H1 (cell line): ENCODE measurements at regions not wholly inside any gene's neighbourhood (a gene's known extent, or its start where the extent isn't known, plus 50 kb on each side); places are given as distances from the start of the nearest gene placed in this dataset.

ENCODE experiments used
- CTCF ChIA-PET: fragments of 300-600 bp; sonication (Branson Sonifier 250); formaldehyde crosslinking; loops from one replicate; lab custom pipeline; 2021; ENCODE audit not compliant: partially characterized antibody; lab: Charles Lee
- POLR2A ChIA-PET: fragments of 300-600 bp; sonication (Branson Sonifier 250); formaldehyde crosslinking; loops from one replicate; lab custom pipeline; 2021; ENCODE audit warnings: inconsistent platforms; ENCODE audit not compliant: partially characterized antibody; lab: Charles Lee
- DNase-seq, 2 experiments: peaks; one replicate each; pipeline versions ENCODE4 v3.0.0 to v3.0.0-alpha.2; 2010 to 2022; ENCODE audit warnings: low spot score in 2 of 2, low read depth in 1 of 2, mixed read lengths in 1 of 2
- FAIRE-seq: peaks from 2 replicates; lab custom pipeline; 2011; peaks lifted over from hg19 to GRCh38; lab: Jason Lieb, UNC
- H2AFZ ChIP-seq: 2 replicates; pipeline ENCODE4 v1.8.1; 2012; ENCODE audit warnings: low read length, inconsistent platforms
- H2AK5ac ChIP-seq: 2 replicates; pipeline ENCODE4 v1.6.1; 2013; ENCODE audit warnings: low read depth, low read length
- H2BK120ac ChIP-seq: replicated peaks from 2 replicates; pipeline ENCODE3; 2013; ENCODE audit warnings: low read depth, low read length, inconsistent platforms
- H2BK12ac ChIP-seq: 2 replicates; pipeline ENCODE4 v1.6.1; 2013; ENCODE audit warnings: low read depth, low read length
- H2BK15ac ChIP-seq: 2 replicates; pipeline ENCODE4 v1.6.1; 2013; ENCODE audit warnings: low read length
- H2BK20ac ChIP-seq: 2 replicates; pipeline ENCODE4 v1.6.1; 2013; ENCODE audit warnings: low read length
- H2BK5ac ChIP-seq: 2 replicates; pipeline ENCODE4 v1.6.1; 2013; ENCODE audit warnings: low read depth, low read length
- H3K14ac ChIP-seq: 2 replicates; pipeline ENCODE4 v1.6.1; 2013; ENCODE audit warnings: inconsistent platforms; ENCODE audit not compliant: insufficient read length
- H3K18ac ChIP-seq: 2 replicates; pipeline ENCODE4 v1.6.1; 2013; ENCODE audit warnings: low read length; ENCODE audit errors: extremely low read depth
- H3K23ac ChIP-seq: 2 replicates; pipeline ENCODE4 v1.6.1; 2013; ENCODE audit warnings: inconsistent platforms; ENCODE audit not compliant: insufficient read length
- H3K23me2 ChIP-seq: 2 replicates; pipeline ENCODE4 v1.6.1; 2013; ENCODE audit warnings: low read depth, low read length
- H3K27ac ChIP-seq: 2 replicates; pipeline ENCODE4 v1.6.1; 2011; ENCODE audit warnings: low read depth, low read length, inconsistent platforms
- H3K27me3 ChIP-seq, 4 experiments: replicated peaks in 1 of 4; 1 replicate in 1 of 4; 2 replicates in 3 of 4; pipeline versions ENCODE4 v1.6.1 to v1.8.1; 2011 to 2013; ENCODE audit warnings: low read length in 3 of 4, mild to moderate bottlenecking in 3 of 4, inconsistent platforms in 2 of 4, mixed read lengths in 2 of 4, moderate library complexity in 1 of 4; ENCODE audit not compliant: control insufficient read depth in 3 of 4, insufficient read depth in 3 of 4; ENCODE audit errors: extremely low read depth in 1 of 4
- H3K36me3 ChIP-seq, 4 experiments: 2 replicates each; pipeline versions ENCODE4 v1.6.1 to v1.8.1; 2011 to 2013; ENCODE audit warnings: mild to moderate bottlenecking in 4 of 4, low read length in 3 of 4, moderate library complexity in 2 of 4, control low read depth in 1 of 4, inconsistent platforms in 1 of 4; ENCODE audit not compliant: insufficient read depth in 4 of 4, control insufficient read depth in 2 of 4
- H3K4ac ChIP-seq: replicated peaks from 2 replicates; pipeline ENCODE3; 2013; ENCODE audit warnings: low read length, low read depth, mixed read lengths, inconsistent platforms; ENCODE audit not compliant: insufficient read length
- H3K4me1 ChIP-seq, 4 experiments: replicated peaks in 1 of 4; 1 replicate in 1 of 4; 2 replicates in 3 of 4; pipeline versions ENCODE4 v1.6.1 to v1.8.1; 2011 to 2013; ENCODE audit warnings: low read length in 3 of 4, inconsistent platforms in 2 of 4, mixed read lengths in 1 of 4; ENCODE audit not compliant: insufficient read depth in 4 of 4, control insufficient read depth in 3 of 4
- H3K4me2 ChIP-seq, 2 experiments: 2 replicates each; pipeline versions ENCODE4 v1.6.1 to v1.8.1; 2011 to 2013; ENCODE audit warnings: low read depth in 2 of 2, low read length in 2 of 2, control low read depth in 1 of 2, inconsistent platforms in 1 of 2, mild to moderate bottlenecking in 1 of 2; ENCODE audit not compliant: insufficient read depth in 1 of 2
- H3K4me3 ChIP-seq, 4 experiments: fragments of 200-600, 300-600 bp in 1 of 4; sonication (generic), shearing (Covaris generic), sonication (Bioruptor Twin) in 1 of 4; 2 replicates each; pipeline versions ENCODE4 v1.5.1 to v1.8.1; 2011 to 2016; ENCODE audit warnings: low read length in 4 of 4, low read depth in 3 of 4, control low read depth in 2 of 4, inconsistent platforms in 2 of 4, mild to moderate bottlenecking in 2 of 4, mixed read lengths in 1 of 4, moderate library complexity in 1 of 4; ENCODE audit not compliant: insufficient read depth in 2 of 4; ENCODE audit errors: extremely low read depth in 1 of 4
- H3K56ac ChIP-seq: replicated peaks from 2 replicates; pipeline ENCODE3; 2013; ENCODE audit warnings: low read depth, mild to moderate bottlenecking, mixed read lengths, low read length, inconsistent platforms; ENCODE audit not compliant: insufficient read length
- H3K79me1 ChIP-seq: 2 replicates; pipeline ENCODE4 v1.6.1; 2013; ENCODE audit warnings: low read depth, low read length, control low read depth
- H3K79me2 ChIP-seq, 2 experiments: 2 replicates each; pipeline versions ENCODE4 v1.6.1 to v1.8.1; 2012 to 2013; ENCODE audit warnings: low read length in 2 of 2, mild to moderate bottlenecking in 2 of 2, inconsistent platforms in 1 of 2; ENCODE audit not compliant: insufficient read depth in 2 of 2, control insufficient read depth in 1 of 2
- H3K9ac ChIP-seq, 4 experiments: replicated peaks in 1 of 4; 1 replicate in 1 of 4; 2 replicates in 3 of 4; pipeline versions ENCODE4 v1.6.1 to v1.8.1; 2011 to 2013; ENCODE audit warnings: low read depth in 3 of 4, low read length in 3 of 4, control low read depth in 2 of 4, mild to moderate bottlenecking in 2 of 4, moderate library complexity in 2 of 4, inconsistent platforms in 1 of 4; ENCODE audit errors: extremely low read depth in 1 of 4
- H3K9me3 ChIP-seq, 2 experiments: 2 replicates each; pipeline versions ENCODE4 v1.6.1 to v1.8.1; 2012 to 2013; ENCODE audit warnings: mild to moderate bottlenecking in 2 of 2, moderate library complexity in 2 of 2, control low read depth in 1 of 2, inconsistent platforms in 1 of 2, low read depth in 1 of 2, low read length in 1 of 2, mixed read lengths in 1 of 2; ENCODE audit not compliant: insufficient read depth in 2 of 2
- H4K20me1 ChIP-seq, 2 experiments: replicated peaks in 1 of 2; 2 replicates each; pipeline versions ENCODE3 to v1.8.1; 2011 to 2013; ENCODE audit warnings: inconsistent platforms in 2 of 2, low read length in 2 of 2, mild to moderate bottlenecking in 1 of 2; ENCODE audit not compliant: insufficient read depth in 2 of 2, control insufficient read depth in 1 of 2
- H4K5ac ChIP-seq: 2 replicates; pipeline ENCODE4 v1.6.1; 2013; ENCODE audit warnings: low read length, low read depth, mixed read lengths, inconsistent platforms; ENCODE audit not compliant: insufficient read length
- H4K8ac ChIP-seq: 2 replicates; pipeline ENCODE4 v1.8.0; 2013; ENCODE audit warnings: mild to moderate bottlenecking, moderate library complexity, low read length, inconsistent platforms; ENCODE audit not compliant: insufficient read depth; ENCODE audit errors: extremely low read depth
- H4K91ac ChIP-seq: replicated peaks from 2 replicates; pipeline ENCODE3; 2013; ENCODE audit warnings: low read length, mixed read lengths, inconsistent platforms; ENCODE audit not compliant: insufficient read length
- CEBPB ChIP-seq: IDR thresholded peaks from 2 replicates; pipeline ENCODE4 v1.6.1; 2012; ENCODE audit warnings: low read depth, low read length
- CHD2 ChIP-seq: IDR thresholded peaks from 2 replicates; pipeline ENCODE4 v1.6.1; 2012; ENCODE audit warnings: low read length, improper control_type of control experiment
- EGR1 ChIP-seq: IDR thresholded peaks from 2 replicates; pipeline ENCODE4 v1.6.1; 2011; ENCODE audit warnings: low read depth, low read length, borderline replicate concordance
- EZH2 ChIP-seq: fragments of 200-600 bp; sonication (generic); IDR thresholded peaks from 2 replicates; pipeline ENCODE4 v1.7.1; 2012; ENCODE audit warnings: low read depth, mild to moderate bottlenecking, moderate library complexity, low read length, inconsistent platforms; ENCODE audit not compliant: severe bottlenecking
- HDAC2 ChIP-seq, 2 experiments: fragments of 300-600 bp in 1 of 2; sonication (generic) in 1 of 2; IDR thresholded peaks; 2 replicates each; pipeline ENCODE4 v1.6.1; 2011 to 2012; ENCODE audit warnings: low read depth in 2 of 2, low read length in 2 of 2, mild to moderate bottlenecking in 2 of 2, moderate library complexity in 2 of 2, borderline replicate concordance in 1 of 2, inconsistent platforms in 1 of 2
- KDM4A ChIP-seq: IDR thresholded peaks from one replicate; pipeline ENCODE4 v1.7.1; 2012; ENCODE audit warnings: low read depth, mild to moderate bottlenecking, moderate library complexity, low read length, inconsistent platforms; ENCODE audit not compliant: severe bottlenecking
- KDM5A ChIP-seq: fragments of 200-600 bp; IDR thresholded peaks from 2 replicates; pipeline ENCODE4 v1.7.1; 2012; ENCODE audit warnings: mild to moderate bottlenecking, low read length, inconsistent platforms, mixed read lengths
- NRF1 ChIP-seq: IDR thresholded peaks from 2 replicates; pipeline ENCODE4 v1.6.1; 2011; ENCODE audit warnings: mild to moderate bottlenecking, low read depth, low read length, improper control_type of control experiment
- RAD21 ChIP-seq, 2 experiments: IDR thresholded peaks in 1 of 2; conservative IDR thresholded peaks in 1 of 2; 2 replicates each; pipeline ENCODE4 v1.6.1; 2011; ENCODE audit warnings: low read depth in 2 of 2, low read length in 2 of 2, improper control_type of control experiment in 1 of 2, inconsistent platforms in 1 of 2, mild to moderate bottlenecking in 1 of 2, moderate library complexity in 1 of 2
- SP4 ChIP-seq: IDR thresholded peaks from 2 replicates; pipeline ENCODE4 v1.6.1; 2012; ENCODE audit warnings: low read length, inconsistent platforms
- YY1 ChIP-seq: IDR thresholded peaks from 2 replicates; pipeline ENCODE4 v1.6.1; 2011; ENCODE audit warnings: low read depth, mild to moderate bottlenecking, low read length
- WGBS, 2 experiments: shearing (Covaris generic) in 1 of 2; methylation state at CpG; one replicate each; pipeline versions ENCODE4 v1.1.6 to v1.1.7; 2013 to 2015; ENCODE audit warnings: low lambda C conversion rate in 2 of 2, mixed read lengths in 2 of 2, inconsistent platforms in 1 of 2, low coverage in 1 of 2, missing lambda C conversion rate in 1 of 2; ENCODE audit not compliant: insufficient replicate concordance in 2 of 2, insufficient coverage in 1 of 2, insufficient read length in 1 of 2; ENCODE audit errors: extremely low coverage in 1 of 2, missing lambda C conversion rate in 1 of 2; 5-methylcytosine and 5-hydroxymethylcytosine counted together
- TF ChIP-seq, protein P1 (sequence below): IDR thresholded peaks from 2 replicates; pipeline ENCODE4 v1.6.1; 2012; ENCODE audit warnings: inconsistent platforms
- TF ChIP-seq, protein P2 (sequence below): IDR thresholded peaks from 2 replicates; pipeline ENCODE4 v1.6.1; 2011; ENCODE audit warnings: low read depth, mild to moderate bottlenecking, low read length; ENCODE audit not compliant: insufficient read depth

GRCh38 chr10:124254490-124254889, 161.1 kb upstream of the CHST15 start:
- H2AFZ ChIP-seq, result no peak overlapping the region
- TF ChIP-seq KDM4A (no peak), SP4 (no peak), CEBPB (no peak), KDM5A (no peak), HDAC2 (IDR thresholded peaks at IDR 0.05; ENCODE audit: borderline replicate concordance in 1 of 2, low read depth in 2 of 2, low read length in 2 of 2) (no peak), YY1 (no peak), CHD2 (no peak), EGR1 (no peak), EZH2 (no peak), RAD21 (IDR thresholded peaks at IDR 0.05 in 1 of 2, conservative IDR thresholded peaks at IDR 0.05 in 1 of 2; ENCODE audit: low read depth in 2 of 2, low read length in 2 of 2) (no peak), NRF1 (no peak)
- TF ChIP-seq, protein P1, sequence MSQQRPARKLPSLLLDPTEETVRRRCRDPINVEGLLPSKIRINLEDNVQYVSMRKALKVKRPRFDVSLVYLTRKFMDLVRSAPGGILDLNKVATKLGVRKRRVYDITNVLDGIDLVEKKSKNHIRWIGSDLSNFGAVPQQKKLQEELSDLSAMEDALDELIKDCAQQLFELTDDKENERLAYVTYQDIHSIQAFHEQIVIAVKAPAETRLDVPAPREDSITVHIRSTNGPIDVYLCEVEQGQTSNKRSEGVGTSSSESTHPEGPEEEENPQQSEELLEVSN, result no peak
- TF ChIP-seq, protein P2, sequence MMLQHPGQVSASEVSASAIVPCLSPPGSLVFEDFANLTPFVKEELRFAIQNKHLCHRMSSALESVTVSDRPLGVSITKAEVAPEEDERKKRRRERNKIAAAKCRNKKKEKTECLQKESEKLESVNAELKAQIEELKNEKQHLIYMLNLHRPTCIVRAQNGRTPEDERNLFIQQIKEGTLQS, result no peak
- H2BK5ac ChIP-seq, result no peak overlapping the region
- 79% methylated on average over 8 of the region's 8 CpGs; no CpG with 5 or more reads in 1 of the 2 experiments for WGBS, 2 experiments
- DNase-seq (no peak), FAIRE-seq (no peak)
- no peaks in the 10 kb centered on the region for H4K20me1 ChIP-seq
- no peak overlapping the region for H2BK15ac ChIP-seq
- H3K36me3 ChIP-seq, result no peaks in the 10 kb centered on the region
- no peak overlapping the region for H4K91ac ChIP-seq
- ChIA-PET POLR2A (no interaction called here), CTCF (interaction anchor here (0.6 to 2.2 kb wide), 8 partner anchors 8 to 135 kb away, joined by 3 to 9 read pairs (median 4); no protein-coding TSS in a partner anchor)
- H2AK5ac ChIP-seq, result no peak overlapping the region
- no peaks in the 10 kb centered on the region for H3K23me2 ChIP-seq
- no peak overlapping the region for H2BK20ac ChIP-seq
- no peaks in the 10 kb centered on the region for H3K79me1 ChIP-seq
- H3K23ac ChIP-seq, result no peak overlapping the region
- H3K4me3 ChIP-seq, result no peak overlapping the region
- no peak overlapping the region for H4K5ac ChIP-seq
- H3K27ac ChIP-seq, result no peak overlapping the region
- H3K56ac ChIP-seq, result no peak overlapping the region
- no peak overlapping the region for H3K18ac ChIP-seq
- no peak overlapping the region for H2BK12ac ChIP-seq
- no peak overlapping the region for H3K14ac ChIP-seq
- no peak overlapping the region for H2BK120ac ChIP-seq
- no peaks in the 10 kb centered on the region for H3K79me2 ChIP-seq
- no peak overlapping the region for H3K9ac ChIP-seq
- no peak overlapping the region for H3K4ac ChIP-seq
- no peak overlapping the region for H3K4me2 ChIP-seq
- H4K8ac ChIP-seq, result no peak overlapping the region
- H3K4me1 ChIP-seq, result no peaks in the 10 kb centered on the region
- no peaks in the 10 kb centered on the region for H3K9me3 ChIP-seq
- H3K27me3 ChIP-seq, result no peaks in the 10 kb centered on the region; a peak in 1 of 7 replicates
